Fibroblast of pulmonary artery (primary cell): ENCODE measurements at regions not wholly inside any gene's neighbourhood (a gene's known extent, or its start where the extent isn't known, plus 50 kb on each side); places are given as distances from the start of the nearest gene placed in this dataset.

ENCODE experiments used
- DNase-seq: peaks from one replicate; pipeline ENCODE4 v3.0.0-alpha.2; 2010; ENCODE audit warnings: low read depth
- H3K4me3 ChIP-seq: replicated peaks from 2 replicates; pipeline ENCODE4 v1.5.1; 2011; ENCODE audit warnings: low read depth, mild to moderate bottlenecking, control low read depth, low read length, moderate library complexity
- TF ChIP-seq, protein P1 (sequence below): IDR thresholded peaks from 2 replicates; pipeline ENCODE4 v1.5.1; 2011; ENCODE audit warnings: mild to moderate bottlenecking, control low read depth, low read length, inconsistent platforms; ENCODE audit errors: missing control alignments

DNA sequence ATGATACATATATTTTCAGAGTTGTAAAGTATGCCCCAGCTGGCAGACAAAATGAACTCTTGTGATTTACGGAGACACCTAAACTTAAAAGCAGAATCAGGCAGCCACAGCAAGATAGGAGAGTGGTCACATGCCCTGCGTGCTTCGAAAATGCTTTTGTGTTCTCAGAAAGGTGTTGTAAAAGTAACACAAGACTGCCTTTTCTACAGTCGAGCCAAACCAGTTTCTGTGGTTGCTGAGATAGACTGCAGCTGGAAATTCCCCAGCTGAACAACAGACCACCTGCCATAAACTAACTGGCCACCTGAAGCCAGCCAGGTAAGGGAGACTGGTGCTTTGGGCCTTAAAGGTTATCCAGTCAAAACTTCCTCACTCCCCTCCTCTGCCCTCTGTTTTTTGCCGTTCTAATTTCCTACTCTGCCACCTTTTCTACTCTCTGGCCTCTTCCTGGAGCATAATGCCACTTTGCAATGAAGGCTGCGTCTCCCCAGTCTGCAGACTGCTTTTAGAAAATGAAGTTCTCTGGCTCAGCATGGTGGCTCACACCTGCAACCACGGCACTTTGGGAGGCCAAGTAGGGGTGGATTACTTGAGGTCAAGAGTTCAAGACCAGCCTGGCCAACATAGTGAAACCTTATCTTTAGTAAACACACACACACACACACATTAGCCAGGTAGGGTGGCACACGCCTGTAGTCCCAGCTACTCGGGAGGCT is 381.2 kb upstream of the SLITRK1 start:
- DNase-seq, result no peak
- TF ChIP-seq, protein P1, sequence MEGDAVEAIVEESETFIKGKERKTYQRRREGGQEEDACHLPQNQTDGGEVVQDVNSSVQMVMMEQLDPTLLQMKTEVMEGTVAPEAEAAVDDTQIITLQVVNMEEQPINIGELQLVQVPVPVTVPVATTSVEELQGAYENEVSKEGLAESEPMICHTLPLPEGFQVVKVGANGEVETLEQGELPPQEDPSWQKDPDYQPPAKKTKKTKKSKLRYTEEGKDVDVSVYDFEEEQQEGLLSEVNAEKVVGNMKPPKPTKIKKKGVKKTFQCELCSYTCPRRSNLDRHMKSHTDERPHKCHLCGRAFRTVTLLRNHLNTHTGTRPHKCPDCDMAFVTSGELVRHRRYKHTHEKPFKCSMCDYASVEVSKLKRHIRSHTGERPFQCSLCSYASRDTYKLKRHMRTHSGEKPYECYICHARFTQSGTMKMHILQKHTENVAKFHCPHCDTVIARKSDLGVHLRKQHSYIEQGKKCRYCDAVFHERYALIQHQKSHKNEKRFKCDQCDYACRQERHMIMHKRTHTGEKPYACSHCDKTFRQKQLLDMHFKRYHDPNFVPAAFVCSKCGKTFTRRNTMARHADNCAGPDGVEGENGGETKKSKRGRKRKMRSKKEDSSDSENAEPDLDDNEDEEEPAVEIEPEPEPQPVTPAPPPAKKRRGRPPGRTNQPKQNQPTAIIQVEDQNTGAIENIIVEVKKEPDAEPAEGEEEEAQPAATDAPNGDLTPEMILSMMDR, result no peak
- no peak overlapping the region for H3K4me3 ChIP-seq

DNA sequence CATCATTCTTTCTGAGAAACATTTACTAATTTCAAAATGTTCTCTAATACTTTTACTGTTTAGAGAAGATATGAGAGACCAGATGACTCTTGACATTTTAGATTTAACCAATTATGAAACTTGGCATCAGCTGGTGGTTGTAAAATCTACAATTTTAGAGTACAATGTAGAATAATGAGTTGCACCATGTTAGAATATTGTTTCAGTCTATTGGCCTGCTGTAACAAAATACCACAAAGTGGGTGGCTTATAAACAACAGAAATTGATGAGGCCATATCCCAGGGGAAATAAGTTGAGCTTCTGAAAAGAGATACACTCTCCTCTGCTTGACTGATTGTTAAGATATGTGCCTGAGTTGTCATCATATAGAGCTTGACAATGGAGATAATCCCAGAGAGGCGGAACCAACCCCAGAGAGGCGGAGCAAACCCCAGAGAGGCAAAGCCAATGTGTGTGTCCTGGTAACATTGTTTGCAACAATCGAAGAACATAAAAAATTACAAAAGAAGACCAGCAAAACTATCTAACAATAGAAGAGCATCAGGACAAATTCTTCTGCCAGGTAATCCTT is 373.0 kb upstream of the SLITRK1 start:
- DNase-seq, result no peak
- H3K4me3 ChIP-seq, result no peak overlapping the region
- TF ChIP-seq, protein P1, result no peak

DNA sequence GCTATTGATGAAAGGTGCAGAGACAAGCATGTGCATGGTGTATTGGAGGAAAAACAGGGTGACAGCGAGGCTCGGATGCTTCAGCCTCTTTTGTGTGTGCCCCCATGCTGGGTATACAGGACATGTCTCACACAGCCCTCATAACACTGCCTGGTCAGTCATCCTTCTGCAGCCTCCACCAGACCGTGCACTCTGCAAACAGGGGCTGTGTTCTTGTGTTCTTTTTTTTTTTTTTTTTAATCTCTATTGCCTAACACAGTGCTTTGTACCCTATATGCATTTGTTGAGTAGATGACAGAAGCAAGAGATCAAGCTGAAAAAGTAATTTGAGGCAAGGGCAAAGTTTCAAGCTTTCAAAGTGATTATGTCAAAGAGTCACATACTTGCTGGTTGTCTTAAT is 367.2 kb upstream of the SLITRK1 start:
- no peak for DNase-seq
- TF ChIP-seq, protein P1, result no peak
- H3K4me3 ChIP-seq, result no peak overlapping the region

DNA sequence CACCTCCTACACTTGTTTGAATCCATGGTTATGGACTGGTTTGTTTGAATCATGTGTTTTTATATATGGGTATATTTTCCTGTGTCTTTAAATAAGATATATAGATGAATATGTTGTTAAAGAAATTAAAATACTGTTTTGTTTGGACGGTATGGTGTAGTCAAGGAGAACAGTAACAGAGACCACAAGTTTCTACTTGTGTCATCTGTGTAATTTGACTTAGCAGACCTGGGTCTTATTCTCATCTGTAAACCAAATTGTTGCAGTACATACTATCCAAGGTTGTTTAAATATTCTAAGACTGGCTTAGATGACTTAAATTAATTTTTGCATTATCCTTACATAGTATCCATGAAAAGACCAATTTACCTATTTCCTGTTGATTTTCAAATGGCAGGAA is 361.1 kb upstream of the SLITRK1 start:
- H3K4me3 ChIP-seq, result no peak overlapping the region
- DNase-seq, result no peak
- TF ChIP-seq, protein P1, result no peak

DNA sequence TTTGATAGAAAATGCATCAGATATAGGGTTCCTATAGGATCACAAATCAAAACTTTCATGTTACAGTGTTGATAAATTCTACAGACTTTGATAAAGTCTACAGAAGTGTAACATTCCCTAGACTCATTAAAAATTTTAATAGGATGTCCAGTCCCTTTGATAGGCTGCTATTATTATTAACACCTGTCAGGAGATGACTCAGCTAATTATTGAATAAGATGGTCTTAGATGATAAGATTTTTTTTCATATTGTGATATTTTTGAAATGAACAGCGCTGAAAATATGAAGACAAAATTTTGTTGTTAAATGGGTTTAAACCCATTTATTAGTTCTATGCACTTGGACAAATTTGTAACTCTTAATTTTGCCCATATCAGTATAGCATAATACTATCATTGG is 356.8 kb upstream of the SLITRK1 start:
- no peak overlapping the region for H3K4me3 ChIP-seq
- TF ChIP-seq, protein P1, result no peak
- no peak for DNase-seq

DNA sequence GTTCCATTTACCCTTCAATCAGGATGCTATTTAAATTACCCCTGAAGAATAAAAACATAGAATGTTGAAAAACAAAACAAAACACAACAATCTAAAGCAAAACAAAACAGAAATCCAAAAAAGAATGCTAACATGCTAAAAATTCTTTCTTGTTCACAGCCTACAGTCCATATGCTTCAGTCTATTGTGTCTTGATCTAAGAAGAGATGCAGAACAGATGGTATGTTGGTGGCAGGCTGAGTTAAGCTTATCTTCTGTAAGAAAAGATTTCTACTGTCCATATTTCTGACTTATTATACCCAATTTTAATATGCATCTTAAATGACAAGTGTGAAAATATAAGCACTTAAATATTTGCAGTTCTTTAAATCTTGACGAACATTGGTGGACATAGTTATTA is 356.1 kb upstream of the SLITRK1 start:
- TF ChIP-seq, protein P1, result no peak
- H3K4me3 ChIP-seq, result no peak overlapping the region
- DNase-seq, result no peak

DNA sequence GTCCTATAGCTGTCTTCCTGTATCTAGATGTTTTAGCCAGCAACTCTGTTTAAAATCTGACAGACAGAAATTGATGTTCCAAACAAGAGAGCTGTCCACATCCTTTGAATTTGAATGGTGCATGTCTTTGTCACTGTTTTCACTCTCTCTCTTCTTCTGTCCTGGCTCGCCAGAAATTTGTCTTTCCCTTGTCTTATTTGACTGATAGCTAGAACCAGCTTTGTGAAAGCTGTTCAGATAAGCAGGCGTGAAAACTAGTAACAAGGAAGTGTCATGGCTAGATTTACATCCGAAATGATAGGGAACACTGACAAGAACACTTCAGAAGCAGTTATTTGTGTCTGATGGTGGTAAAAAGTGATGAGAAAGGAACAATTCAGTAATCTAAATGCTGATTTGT is 354.9 kb upstream of the SLITRK1 start:
- no peak overlapping the region for H3K4me3 ChIP-seq
- no peak for DNase-seq
- TF ChIP-seq, protein P1, result no peak
